ENCODE measurements at regions not wholly inside any gene's neighbourhood (a gene's known extent, or its start where the extent isn't known, plus 50 kb on each side); places are given as distances from the start of the nearest gene placed in this dataset.
A peak's percentile ranks its signal among the peaks of the same experiment; 100 is the strongest.

- Mint-ChIP-seq H3K9me3 (no peaks in the 10 kb centered on the region), H3K27me3 (ENCODE audit: low read depth) (no peaks in the 10 kb centered on the region), H3K4me1 (peaks cover 6% of the 10 kb centered on the region), H3K4me3 (no peak overlapping the region), H3K27ac (no peak overlapping the region), H3K36me3 (no peaks in the 10 kb centered on the region)
- DNase-seq (ENCODE audit: low spot score in 2 of 2, unreplicated experiment in 2 of 2) = no peak
- TF ChIP-seq CTCF (IDR thresholded peaks at IDR 0.05; ENCODE audit: unreplicated experiment) = no peak
Observed at GRCh38 chr12:69151254-69151764, 88.1 kb upstream of the CPSF6 start.

GRCh38 chr12:69154585-69155363, 84.6 kb upstream of the CPSF6 start:
- Mint-ChIP-seq H3K4me3 (no peak overlapping the region), H3K27ac (no peak overlapping the region), H3K36me3 (no peaks in the 10 kb centered on the region), H3K4me1 (peaks cover 4% of the 10 kb centered on the region), H3K27me3 (ENCODE audit: low read depth) (no peaks in the 10 kb centered on the region), H3K9me3 (no peaks in the 10 kb centered on the region)
- TF ChIP-seq CTCF (IDR thresholded peaks at IDR 0.05; ENCODE audit: unreplicated experiment) = peak; percentile 93
- DNase-seq (ENCODE audit: low spot score in 2 of 2, unreplicated experiment in 2 of 2) = peak; percentile 40 to 63

- no peaks in the 10 kb centered on the region for H3K9me3 Mint-ChIP-seq
- no peak overlapping the region for H3K27ac Mint-ChIP-seq
- H3K4me1 Mint-ChIP-seq = peaks cover 8% of the 10 kb centered on the region
- DNase-seq (ENCODE audit: low spot score in 2 of 2, unreplicated experiment in 2 of 2) = peak; percentile 63 to 90
- peak; percentile 69 for TF ChIP-seq CTCF (IDR thresholded peaks at IDR 0.05; ENCODE audit: unreplicated experiment)
- H3K4me3 Mint-ChIP-seq = no peak overlapping the region
- H3K27me3 Mint-ChIP-seq (ENCODE audit: low read depth) = no peaks in the 10 kb centered on the region
- no peaks in the 10 kb centered on the region for H3K36me3 Mint-ChIP-seq
Observed at GRCh38 chr12:69157023-69157655, 82.2 kb upstream of the CPSF6 start.

GRCh38 chr12:69161829-69162228, 77.5 kb upstream of the CPSF6 start:
- TF ChIP-seq CTCF (IDR thresholded peaks at IDR 0.05; ENCODE audit: unreplicated experiment) = no peak
- no peak overlapping the region for H3K4me3 Mint-ChIP-seq
- no peaks in the 10 kb centered on the region for H3K36me3 Mint-ChIP-seq

GRCh38 chr12:69163681-69164362, 75.5 kb upstream of the CPSF6 start:
- Mint-ChIP-seq H3K9me3 (no peaks in the 10 kb centered on the region), H3K4me3 (no peak overlapping the region), H3K36me3 (no peaks in the 10 kb centered on the region), H3K27ac (no peak overlapping the region), H3K27me3 (ENCODE audit: low read depth) (no peaks in the 10 kb centered on the region), H3K4me1 (peaks cover 6% of the 10 kb centered on the region)
- no peak for DNase-seq (ENCODE audit: low spot score in 2 of 2, unreplicated experiment in 2 of 2)
- TF ChIP-seq CTCF (IDR thresholded peaks at IDR 0.05; ENCODE audit: unreplicated experiment) = no peak

More at GRCh38 chr12:69161829-69162228, 77.5 kb upstream of the CPSF6 start:
- DNase-seq (ENCODE audit: low spot score in 2 of 2, unreplicated experiment in 2 of 2) = no peak
- H3K27me3 Mint-ChIP-seq (ENCODE audit: low read depth) = no peaks in the 10 kb centered on the region
- H3K27ac Mint-ChIP-seq = no peak overlapping the region
- H3K4me1 Mint-ChIP-seq = peaks cover 4% of the 10 kb centered on the region
- no peaks in the 10 kb centered on the region for H3K9me3 Mint-ChIP-seq

Data from mesothelial cell of epicardium (in vitro differentiated cells).